GM18505 (cell line): ENCODE measurements at regions not wholly inside any gene's neighbourhood (a gene's known extent, or its start where the extent isn't known, plus 50 kb on each side); places are given as distances from the start of the nearest gene placed in this dataset.
"Not testable (repeated sequence)": the region's sequence is repeated elsewhere in the genome, so short reads cannot be mapped to it uniquely, and the experiment has no call there.

Source experiments
- ATAC-seq: cut with Tn5 transposase; IDR thresholded peaks from one replicate; pipeline ENCODE4 v1.9.1; 2021; ENCODE audit not compliant: unreplicated experiment
- POLR2A ChIP-seq: IDR thresholded peaks from 4 replicates; pipeline ENCODE4 v1.6.1; 2011; ENCODE audit warnings: borderline replicate concordance; ENCODE audit not compliant: insufficient read depth, insufficient read length; ENCODE audit errors: extremely low read depth

DNA sequence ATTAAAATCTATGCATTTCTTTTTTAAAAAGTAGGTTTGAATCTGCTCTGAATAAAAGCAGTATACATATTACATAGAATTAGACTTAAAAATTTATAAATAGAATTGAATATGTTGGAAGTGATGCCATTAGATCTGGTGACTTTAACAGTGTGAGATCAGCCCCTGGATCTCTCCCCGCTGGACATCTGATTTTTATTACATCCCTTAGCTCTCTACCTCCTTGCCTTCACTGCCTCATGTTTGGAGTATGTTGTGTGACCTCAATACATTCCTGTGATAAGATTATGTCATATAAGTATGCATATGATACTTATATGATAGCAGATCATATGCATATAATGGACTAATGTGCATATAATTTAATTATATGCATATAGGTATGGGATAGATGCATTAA, 643.4 kb upstream of the NR2F2 start:
- TF ChIP-seq POLR2A = no peak
- ATAC-seq = no peak

DNA sequence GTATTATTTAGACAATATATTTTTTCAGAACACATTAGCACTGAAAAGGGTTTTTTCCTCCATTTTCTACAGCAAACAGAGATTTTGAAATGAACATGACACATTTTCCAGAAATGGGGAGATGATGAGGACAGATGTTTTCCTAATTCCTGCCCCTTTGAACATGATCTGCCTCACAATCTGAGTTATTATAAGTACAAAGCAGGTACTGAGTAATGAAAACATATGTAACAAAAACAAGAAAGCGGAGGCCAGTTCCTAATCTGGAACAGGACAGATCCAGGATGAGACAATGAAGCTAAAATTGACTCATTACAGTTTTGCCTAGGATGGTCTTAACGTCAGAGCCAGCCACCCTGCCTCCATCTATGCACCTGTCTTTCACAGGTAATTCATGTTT, 642.8 kb upstream of the NR2F2 start:
- no peak for ATAC-seq
- TF ChIP-seq POLR2A = no peak

DNA sequence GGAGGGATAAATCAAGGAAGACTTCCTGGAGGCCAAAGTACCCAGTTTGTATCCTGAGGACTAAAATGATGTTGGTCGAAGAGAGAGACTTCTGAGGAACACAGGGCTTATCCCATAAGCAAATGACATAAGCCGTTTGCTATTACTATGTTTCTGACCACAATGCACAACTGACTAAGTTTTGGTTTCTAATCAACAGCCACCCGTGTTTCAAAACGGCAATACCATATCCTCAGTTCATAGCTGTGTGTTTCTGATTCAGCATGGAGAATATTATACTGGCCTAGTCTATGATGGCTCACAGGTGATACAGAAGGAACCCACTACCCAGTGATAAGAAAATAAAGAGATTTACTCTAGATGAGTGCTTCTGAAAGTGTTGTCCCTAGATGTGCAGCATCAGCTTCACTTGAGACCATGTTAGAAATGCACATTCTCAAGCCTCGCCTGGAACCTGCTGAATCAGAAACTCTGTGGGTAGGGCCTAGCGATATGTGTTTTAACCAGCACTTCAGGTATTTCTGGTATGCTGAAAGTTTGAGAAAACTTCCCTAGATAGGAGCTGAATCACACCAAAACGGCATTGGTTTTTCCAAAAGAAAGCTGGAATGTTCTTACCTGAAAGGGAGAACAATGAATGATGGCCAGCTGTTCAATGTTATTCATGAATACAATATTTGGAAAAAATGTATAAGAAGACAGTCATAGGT, 639.7 kb upstream of the NR2F2 start:
- TF ChIP-seq POLR2A = no peak
- no peak for ATAC-seq

DNA sequence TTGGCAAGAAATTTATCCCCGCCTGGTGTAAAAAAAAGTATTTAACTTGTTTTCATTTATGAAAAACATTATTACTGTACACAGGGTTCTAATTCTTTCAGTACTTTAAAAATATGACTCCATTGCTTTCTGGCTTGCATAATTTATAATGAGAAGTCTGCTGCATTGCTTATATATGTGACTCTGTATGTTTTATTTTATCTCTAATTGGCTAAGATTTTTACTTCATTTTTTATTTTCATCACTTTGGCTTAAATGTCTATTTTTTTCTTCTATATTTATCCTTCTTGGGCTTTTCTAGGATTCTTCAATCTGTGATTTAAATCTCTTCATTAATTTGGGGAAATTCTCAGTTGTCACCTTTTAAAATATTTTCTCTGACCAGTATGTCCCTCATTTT, 636.6 kb upstream of the NR2F2 start:
- TF ChIP-seq POLR2A = no peak
- ATAC-seq = no peak

DNA sequence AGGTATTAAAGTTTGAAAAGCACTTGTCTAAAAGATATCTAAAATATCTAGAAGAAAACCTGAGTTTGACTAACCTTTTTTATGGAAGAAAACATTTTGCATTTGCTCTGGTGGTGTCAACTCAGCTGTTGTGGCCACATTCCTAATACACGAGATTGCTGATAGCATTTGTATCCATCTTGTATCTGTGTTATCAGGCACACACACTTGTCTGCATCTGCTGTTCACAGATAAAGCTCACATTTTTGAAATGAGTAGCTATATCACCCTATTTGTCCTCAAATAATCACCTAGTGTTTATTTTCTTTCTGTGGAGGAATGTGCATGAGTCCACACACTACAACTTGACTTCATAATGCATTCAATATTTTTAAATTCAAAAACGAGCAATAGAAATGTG, 632.3 kb upstream of the NR2F2 start:
- no peak for ATAC-seq
- no peak for TF ChIP-seq POLR2A

DNA sequence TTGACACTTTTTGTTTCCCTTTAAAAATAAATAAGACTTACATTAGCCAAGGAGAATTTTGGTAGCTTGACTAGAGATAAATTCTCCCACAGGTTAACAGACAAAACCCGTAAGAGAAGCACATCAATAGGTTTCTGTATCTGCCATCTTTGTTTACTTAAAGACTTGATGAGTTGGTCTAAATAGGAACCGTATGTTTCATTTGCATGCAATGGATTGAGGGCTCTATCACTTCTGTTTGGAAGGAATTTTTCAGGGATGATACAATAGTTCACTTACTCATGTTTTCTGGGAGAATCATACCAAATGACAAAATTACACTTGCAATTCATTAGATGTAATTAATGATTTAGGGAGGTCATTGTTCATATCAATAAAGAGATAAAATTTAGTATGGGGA, 631.5 kb upstream of the NR2F2 start:
- no peak for TF ChIP-seq POLR2A
- no peak for ATAC-seq

DNA sequence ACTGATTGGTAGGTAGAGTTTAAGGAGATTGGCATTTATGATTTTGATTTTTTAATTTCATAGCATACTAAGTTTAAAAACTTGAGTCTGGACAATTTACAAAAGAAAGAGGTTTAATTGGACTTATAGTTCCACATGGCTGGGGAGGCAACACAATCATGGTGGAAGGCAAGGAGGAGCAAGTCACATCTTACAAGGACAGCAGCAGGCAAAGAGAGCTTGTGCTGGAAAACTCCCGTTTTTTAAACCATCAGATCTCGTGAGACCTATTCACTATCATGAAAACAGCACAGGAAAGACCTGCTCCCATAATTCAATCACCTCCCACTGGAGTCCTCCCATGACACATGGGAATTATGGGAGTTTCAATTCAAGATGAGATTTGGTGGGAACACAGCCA, 630.9 kb upstream of the NR2F2 start:
- no peak for TF ChIP-seq POLR2A
- ATAC-seq = no peak

DNA sequence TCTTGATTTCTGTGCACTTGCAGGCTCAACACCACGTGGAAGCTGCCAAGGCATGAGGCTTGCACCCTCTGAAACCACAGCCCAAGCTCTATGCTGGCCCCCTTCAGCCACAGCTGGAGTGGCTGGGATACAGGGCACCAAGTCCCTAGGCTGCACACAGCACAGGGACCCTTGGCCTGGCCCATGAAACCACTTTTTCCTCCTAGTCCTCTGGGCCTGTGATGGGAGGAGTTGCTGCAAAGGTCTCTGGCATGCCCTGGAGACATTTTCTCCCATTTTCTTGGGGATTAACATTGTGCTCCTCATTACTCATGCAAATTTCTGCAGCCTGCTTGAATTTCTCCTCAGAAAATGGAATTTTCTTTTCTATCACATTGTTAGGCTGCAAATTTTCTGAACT, 629.8 kb upstream of the NR2F2 start:
- not testable (repeated sequence) for ATAC-seq

DNA sequence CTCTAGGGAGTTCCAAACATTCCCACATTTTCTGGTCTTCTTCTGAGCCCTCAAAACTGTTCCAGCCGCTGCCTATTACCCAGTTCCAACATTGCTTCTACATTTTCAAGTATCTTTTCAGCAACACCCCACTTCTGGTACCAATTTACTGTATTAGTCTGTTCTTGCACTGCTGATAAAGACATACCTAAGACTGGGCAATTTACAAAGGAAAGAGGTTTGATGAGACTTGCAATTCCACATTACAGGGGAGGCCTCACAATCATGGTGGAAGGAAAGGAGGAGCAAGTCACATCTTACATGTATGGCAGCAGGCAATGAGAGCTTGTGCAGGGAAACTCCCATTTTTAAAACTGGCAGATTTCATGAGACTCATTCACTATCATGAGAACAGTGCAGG, 629.1 kb upstream of the NR2F2 start:
- TF ChIP-seq POLR2A = no peak
- no peak for ATAC-seq

DNA sequence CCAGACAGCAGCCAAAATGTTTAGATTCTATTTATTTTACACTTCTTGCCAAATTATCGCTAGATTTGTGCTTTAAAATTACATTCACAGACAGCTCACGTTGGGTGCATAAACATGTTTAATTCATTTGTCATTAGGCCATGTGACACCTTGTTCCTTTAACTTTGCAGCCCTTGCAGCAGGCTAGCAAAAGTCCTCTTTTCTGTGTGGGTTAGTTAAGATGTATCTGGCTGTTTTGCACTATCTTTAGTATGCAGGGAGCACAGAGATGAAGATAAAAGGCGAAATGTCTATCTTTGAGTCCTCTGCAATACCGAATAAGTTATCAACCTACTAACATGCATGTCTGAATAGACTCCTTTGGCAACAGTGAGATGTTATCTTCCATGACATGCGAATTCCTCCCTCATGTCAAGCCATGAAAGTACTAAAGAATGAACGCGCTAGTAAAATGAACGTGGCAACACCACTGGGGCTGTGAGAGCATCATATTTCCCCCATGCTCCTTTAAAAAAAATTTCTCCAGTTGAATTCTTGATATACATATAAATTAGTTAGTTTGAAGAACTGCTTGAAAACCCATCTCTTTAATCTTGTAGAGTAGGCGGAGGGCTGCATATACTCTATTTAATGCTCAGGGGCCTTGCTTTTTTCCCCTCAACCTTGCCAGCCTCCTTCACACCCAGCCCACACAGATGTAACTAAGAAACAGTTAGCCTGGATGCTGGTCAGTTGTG, 620.4 kb upstream of the NR2F2 start:
- ATAC-seq = no peak
- no peak for TF ChIP-seq POLR2A

DNA sequence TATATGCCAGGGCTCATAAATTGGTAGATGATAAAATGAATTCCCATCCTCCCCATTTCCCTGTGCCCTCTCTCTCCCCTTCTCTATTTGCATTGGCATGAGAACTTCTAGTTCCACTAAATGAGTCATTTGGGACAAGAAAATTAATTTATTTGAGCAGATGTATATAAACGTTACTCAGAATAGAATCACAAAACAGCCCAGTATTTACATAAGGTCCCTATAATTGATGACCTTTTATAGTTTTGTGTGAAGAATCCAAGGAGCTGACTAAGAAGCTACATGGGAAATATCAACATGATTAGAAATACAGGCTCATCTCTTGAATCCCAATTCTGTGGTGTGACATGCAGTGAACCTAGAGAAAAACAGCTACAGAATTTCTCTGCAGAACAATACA, 617.7 kb upstream of the NR2F2 start:
- no peak for TF ChIP-seq POLR2A
- no peak for ATAC-seq

DNA sequence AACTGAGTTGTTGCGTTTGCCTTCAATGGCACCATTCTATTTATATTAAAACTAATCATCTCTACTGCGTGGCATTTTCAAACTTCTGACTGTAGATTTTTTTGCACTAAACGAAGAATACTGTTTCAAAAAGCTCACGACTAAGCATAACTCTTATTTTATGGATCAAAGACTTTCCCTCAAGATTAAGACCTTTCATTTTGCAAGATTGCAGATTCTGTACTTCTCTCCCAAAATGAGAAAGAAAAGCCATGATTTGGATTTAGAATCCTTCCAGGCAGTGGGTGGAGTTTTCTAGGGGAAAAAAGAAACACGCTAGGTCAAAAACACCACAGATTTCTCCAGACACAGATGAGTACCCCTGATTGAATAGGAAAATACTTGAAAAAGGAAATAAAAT, 617.2 kb upstream of the NR2F2 start:
- TF ChIP-seq POLR2A = no peak
- ATAC-seq = no peak

DNA sequence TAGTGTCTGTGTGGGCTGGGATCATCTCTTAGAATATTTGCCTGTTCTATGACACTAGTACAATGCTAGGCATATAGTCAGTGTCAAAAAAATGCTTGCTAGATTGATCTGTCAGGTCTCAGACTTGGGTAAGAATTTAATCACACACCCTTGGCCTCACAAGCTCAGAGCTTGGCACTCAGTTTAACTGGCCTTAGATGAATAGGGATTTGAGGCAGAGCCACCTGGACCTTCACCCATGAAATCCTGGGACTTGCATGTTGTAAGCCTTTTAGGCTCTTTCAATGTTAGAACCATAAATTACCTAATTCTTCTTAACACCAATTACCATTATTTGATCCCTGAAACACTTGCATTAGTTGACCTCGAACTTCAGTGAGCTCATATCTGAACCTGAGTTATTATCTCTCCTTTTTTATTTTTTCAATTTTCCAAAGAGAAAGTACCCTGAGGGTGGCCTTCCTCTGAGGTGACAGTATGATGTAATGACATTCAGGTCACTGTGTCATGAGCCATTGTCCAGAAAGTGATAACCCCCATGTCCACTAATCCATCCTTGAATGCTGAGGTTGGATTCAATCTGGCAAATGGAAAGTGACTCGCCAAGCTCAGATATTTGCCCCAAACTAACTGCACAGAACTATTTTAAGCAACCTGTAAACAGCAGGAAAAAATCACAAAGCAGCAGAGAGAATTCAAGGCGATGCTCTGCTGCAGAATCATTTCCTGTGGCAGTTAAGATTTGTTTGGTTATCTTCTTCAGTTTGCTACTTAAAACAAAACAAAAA, 615.2 kb upstream of the NR2F2 start:
- TF ChIP-seq POLR2A = no peak
- no peak for ATAC-seq
